ENCODE measurements at regions not wholly inside any gene's neighbourhood (a gene's known extent, or its start where the extent isn't known, plus 50 kb on each side); places are given as distances from the start of the nearest gene placed in this dataset.

DNA sequence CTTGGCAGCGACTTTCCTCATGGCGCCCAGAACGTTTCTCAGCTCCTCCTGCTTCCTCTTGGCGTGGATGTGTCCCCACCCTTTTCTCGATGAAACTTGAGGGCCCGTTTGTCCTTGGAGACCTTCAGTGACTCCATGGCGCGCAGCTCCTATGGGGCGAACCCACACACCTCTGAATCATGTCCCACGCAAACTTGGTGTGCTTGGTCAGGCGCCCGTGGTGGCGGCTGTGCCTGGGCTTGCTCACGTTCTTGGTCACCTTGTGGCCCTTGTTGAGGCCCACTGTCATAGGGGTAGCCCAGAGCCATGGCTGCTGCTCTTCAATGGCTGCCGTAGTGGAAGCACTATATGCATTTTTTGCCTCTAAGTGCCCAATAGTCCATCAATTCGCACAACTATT is 117.5 kb upstream of the FOXP2 start:
- TF ChIP-seq, protein P1, sequence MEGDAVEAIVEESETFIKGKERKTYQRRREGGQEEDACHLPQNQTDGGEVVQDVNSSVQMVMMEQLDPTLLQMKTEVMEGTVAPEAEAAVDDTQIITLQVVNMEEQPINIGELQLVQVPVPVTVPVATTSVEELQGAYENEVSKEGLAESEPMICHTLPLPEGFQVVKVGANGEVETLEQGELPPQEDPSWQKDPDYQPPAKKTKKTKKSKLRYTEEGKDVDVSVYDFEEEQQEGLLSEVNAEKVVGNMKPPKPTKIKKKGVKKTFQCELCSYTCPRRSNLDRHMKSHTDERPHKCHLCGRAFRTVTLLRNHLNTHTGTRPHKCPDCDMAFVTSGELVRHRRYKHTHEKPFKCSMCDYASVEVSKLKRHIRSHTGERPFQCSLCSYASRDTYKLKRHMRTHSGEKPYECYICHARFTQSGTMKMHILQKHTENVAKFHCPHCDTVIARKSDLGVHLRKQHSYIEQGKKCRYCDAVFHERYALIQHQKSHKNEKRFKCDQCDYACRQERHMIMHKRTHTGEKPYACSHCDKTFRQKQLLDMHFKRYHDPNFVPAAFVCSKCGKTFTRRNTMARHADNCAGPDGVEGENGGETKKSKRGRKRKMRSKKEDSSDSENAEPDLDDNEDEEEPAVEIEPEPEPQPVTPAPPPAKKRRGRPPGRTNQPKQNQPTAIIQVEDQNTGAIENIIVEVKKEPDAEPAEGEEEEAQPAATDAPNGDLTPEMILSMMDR (conservative IDR thresholded peaks at IDR 0.05 in 1 of 2, IDR thresholded peaks at IDR 0.05 in 1 of 2; ENCODE audit: extremely low read depth in 1 of 2, insufficient read depth in 1 of 2, low read depth in 1 of 2, low read length in 2 of 2), result no peak
- TF ChIP-seq EZH2 (IDR thresholded peaks at IDR 0.05; ENCODE audit: borderline replicate concordance, low read length), result no peak
